RPMI8226 (cell line): ENCODE measurements at regions not wholly inside any gene's neighbourhood (a gene's known extent, or its start where the extent isn't known, plus 50 kb on each side); places are given as distances from the start of the nearest gene placed in this dataset.
"Not testable (repeated sequence)": the region's sequence is repeated elsewhere in the genome, so short reads cannot be mapped to it uniquely, and the experiment has no call there.

Experiments used
- DNase-seq: peaks from one replicate; pipeline ENCODE4 v3.0.0-alpha.2; 2015

GRCh38 chr4:103499094-103499493, 220.7 kb downstream of the TACR3 start:
- DNase-seq = no peak

DNA sequence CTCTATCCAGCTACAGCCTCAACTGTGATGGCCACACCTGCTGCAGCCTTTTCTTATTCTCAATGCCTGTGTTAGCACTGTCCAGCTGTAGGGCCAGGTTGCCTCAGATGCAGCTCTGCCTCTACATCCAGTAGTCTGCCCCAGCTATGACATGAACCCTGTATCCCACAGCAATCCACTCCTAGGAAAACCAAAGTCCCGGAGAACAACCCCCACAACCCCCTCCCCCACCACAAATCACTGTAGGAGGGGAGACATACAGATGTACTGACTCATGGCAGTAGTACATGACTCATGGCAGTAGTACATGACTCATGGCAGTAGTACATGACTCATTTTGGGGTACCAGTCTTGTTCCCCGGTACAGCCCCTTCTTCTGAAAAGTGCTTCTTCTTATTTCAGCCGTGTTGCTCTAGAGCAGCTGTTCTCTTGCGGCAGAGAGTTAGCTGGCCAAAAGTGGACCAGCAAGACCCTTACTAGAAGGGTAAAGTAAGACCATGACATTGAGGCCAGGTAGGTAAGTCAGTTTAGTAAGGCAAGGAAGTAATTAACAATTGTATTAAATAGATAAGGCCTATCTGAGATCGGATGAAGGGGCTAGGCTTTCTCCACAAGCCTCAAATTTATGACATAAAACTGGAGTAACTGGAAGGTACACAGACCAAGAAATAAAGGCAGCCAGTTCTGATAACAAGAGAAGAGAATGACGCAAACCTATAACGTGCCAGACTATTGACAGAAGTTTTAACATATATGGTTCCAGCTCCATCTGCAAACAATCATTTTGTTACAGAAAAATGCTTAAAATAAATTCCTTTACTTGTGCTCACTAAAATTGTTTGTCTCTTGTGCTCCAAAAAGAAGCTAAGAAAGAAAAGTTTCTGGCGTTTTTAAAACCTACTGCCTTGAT, 221.4 kb downstream of the TACR3 start:
- no peak for DNase-seq

DNA sequence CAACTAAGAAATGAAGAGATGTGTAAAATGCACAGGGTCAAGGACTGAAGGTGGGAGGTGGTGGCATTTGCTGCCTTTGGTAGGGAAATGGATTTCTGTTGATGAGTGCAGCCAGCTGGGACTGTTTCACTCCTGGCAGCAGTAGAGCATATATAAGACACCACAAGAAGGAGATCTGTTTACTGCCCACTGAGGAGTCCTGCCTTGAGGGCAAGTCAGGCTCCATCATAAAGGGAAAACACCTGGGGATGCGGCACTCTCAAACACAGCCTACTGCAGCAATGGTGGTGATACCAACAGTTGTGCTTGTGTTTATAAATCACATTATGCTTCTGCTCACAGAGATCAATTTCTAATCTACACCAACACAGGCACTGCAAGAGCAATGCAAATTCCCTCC, 222.1 kb downstream of the TACR3 start:
- DNase-seq = no peak

- DNase-seq = no peak
Observed at GRCh38 chr4:103496800-103497199, 223.0 kb downstream of the TACR3 start.

DNA sequence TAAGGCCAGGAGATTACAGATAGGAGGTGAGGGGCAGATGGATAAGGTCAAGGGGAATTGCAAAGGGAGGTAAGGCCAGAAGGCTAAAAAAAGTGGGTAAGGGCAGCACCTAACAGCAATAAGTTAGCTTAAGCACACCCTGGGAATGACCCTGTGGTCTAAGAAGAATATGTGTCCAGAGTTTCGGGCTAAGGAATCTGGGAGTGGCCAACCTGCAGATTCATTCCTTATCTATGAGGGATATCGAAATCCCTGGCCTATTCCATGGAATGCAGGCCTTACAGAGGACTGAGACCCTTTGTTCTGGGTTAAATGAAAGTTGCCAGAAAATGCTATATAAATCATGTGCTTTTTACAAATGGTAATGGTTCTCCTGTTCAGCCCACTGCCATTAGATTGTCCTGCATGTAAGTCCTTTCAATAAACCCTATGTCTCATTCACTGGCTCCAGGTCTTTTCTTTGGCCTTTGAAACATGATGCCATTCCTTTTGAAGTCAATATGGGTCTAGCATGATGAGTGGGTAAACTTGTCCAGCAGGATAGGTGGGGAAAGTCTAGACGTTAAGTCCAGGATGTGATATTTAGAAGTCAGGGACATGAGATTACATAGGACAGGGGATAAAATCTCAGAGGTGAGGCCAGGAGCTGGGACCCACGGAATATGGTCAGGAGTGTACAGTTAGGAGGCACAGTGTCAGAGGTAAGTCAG, 226.2 kb downstream of the TACR3 start:
- no peak for DNase-seq

DNA sequence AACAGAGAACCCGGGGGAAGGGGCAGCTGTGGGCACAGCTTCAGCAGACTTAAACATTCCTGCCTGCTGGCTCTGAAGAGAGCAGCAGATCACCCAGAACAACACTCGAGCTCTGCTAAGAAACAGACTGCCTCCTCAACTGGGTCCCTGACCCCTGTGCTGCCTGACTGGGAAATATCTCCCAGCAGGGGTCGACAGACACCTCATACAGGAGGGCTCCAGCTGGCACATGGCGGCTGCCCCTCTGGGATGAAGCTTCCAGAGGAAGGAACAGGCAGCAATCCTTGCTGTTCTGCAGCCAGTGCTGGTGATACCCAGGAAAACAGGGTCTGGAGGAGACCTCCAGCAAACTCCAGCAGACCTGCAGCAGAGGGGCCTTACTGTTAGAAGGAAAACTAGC, 234.5 kb downstream of the TACR3 start:
- DNase-seq = not testable (repeated sequence)

DNA sequence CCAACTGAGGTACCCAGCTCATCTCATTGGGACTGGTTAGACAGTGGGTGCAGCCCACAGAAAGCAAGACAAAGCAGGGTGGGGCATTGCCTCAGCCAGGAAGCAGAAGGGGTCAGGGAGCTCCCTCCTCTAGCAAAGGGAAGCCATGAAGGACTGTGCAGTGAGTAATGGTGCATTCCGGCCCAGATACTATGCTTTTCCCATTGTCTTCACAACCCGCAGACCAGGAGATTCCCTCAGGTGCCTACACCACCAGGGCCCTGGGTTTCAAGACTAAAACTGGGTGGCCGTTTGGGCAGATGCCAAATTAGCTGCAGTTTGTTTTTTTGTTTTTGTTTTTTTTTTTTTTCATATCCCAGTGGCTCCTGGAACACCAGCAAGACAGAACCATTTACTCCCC, 235.3 kb downstream of the TACR3 start:
- DNase-seq = no peak

DNA sequence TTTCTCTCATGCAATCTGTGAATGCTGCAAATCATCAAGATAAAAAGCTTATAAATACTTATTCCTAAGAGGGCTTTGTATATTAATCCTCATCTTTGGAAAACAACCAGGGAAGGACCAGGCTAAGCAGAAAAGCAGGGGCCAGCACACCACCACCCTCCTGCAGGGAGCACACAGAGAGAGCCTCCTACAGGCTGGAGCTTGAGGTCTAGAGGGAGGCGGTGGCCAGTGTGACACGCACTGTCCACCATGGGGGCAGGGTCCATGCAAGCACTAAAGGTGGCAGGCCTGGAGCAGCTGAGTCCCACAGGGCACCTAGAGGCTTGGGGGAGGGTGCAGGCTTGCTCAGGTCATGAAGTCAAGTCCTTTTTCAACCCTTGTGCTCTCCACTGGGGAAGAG, 236.9 kb downstream of the TACR3 start:
- DNase-seq = no peak

DNA sequence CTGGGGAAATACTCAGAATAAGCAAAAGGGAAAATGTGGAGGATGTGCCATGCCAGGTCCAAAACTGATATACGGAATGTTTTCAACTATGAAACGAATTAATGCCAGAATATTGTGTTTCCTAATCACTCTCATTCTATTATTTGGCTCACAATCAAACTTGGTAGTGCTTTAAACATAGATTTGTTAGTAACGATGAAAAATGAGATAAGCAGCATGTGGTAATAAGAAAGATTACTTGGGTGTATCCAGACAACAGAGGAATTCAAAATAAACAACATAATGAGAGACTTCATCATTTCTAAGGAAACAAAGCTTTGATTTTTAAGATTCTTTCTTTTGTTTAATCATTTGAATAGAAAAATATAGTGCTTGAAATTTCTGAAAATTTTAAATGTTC, 237.3 kb downstream of the TACR3 start:
- no peak for DNase-seq

- no peak for DNase-seq
Observed at GRCh38 chr4:103478734-103479133, 241.1 kb downstream of the TACR3 start.

- no peak for DNase-seq
Observed at GRCh38 chr4:103478210-103478609, 241.6 kb downstream of the TACR3 start.

DNA sequence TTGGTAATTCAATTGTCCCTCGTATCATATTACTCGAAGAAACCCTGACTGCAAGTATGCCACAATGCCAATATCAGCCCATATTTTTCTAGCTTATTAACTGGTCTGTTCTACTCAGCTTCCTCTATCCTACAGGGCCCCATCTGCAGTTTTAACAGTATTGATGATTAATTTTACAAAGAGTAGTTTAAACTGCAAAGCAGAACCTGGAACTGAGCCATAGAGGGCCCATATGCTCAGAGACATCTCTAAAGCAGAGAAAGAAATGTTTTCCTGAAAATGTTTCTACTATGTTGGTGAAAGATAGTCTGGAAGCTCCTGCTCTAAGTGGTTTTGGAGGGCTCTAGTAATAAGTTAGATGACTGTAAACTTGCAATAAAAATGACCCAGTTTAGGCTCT, 259.4 kb upstream of the CENPE start:
- no peak for DNase-seq

DNA sequence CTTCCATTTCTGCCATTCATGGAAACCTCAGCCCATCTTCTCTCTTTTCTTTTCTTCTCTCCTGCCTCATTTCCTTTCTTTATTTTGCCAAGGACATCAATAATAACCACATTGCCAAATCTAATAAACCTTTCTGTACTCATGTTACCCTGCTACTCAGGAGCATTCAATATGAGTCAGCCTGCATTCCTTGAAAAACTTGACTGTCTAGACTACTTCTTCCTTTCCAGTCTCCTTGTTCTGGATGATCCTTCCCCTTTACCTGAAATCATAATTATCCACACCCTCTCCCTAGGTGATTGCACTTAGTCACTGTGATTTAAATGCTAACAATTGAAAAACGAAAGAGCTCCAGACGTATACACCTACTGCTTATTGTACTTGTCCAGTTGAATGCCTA, 253.2 kb upstream of the CENPE start:
- no peak for DNase-seq

- DNase-seq = no peak
Observed at GRCh38 chr4:103450693-103451092, 252.6 kb upstream of the CENPE start.

DNA sequence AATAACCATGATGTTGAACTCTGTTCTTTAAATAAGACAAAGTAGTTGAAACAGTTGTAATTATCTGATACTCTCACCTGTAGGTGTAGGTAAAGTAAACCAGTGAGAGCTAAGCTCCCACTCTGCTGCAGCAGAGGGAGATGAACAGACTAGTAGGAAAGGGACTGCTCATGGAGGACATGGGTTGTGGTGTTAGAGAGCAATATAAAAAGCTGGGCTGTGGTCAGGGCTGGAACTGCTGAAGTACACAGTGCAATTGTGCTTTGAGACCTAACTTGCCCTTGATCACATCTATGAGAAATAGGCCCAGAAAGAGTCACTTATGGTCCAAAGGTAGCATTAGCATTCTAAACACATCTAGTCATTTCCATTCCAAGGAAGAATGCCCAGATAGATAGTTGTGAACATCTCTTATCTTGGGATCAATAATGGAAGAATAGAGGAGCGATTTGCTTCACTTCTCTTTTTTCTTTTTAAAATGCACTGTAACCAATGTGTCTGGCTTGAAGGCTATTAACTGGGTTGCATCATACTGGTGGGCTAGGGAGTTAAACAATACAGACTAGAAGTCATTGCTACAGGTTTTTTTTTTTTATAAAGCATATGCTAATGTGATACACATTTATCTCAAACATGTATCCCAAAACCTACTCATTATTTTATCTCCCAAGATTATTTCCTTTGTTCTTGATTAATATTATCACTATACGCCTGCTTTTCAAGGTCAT, 251.3 kb upstream of the CENPE start:
- DNase-seq = no peak

GRCh38 chr4:103445377-103445776, 247.2 kb upstream of the CENPE start:
- DNase-seq = no peak

DNA sequence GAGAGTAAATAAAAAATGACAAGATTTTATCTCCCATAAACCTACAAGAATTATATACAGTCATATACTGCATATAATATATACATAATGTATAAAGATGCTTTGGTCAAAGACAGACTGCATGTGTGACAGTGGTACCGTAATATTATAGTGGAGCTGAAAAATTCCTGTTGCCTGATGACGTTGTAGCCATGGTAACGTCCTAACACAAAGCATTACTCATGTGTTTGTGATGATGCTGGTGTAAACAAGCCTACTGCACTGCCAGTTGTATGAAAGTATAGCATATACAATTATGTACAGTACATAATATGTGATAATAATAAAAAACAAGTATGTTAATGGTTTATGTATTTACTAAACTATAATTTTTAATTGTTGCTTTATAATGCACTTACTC, 245.2 kb upstream of the CENPE start:
- DNase-seq = no peak

GRCh38 chr4:103429283-103429682, 231.1 kb upstream of the CENPE start:
- peak; percentile 3 for DNase-seq

GRCh38 chr4:103425406-103425805, 227.3 kb upstream of the CENPE start:
- DNase-seq = no peak

GRCh38 chr4:103424853-103425252, 226.7 kb upstream of the CENPE start:
- no peak for DNase-seq

DNA sequence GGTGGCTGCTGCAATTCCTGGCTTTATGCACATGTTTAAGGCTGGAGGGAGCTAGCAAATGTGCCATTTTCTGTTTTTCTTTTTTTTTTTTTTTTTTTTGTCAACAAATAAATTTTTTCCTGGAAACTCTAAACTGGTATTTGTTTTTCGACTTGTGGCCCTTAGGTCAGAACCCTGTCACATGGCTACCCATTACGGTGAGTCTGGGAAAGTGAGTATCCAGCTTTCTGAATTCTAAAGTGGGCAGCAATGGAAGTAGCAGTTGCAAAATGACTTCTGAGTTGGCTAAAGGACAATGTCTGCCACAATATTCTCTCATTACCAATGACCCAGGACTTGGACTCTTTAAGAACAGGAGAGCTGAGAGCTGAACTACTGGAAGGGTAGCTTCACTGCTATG, 225.1 kb upstream of the CENPE start:
- DNase-seq = no peak

- no peak for DNase-seq
Observed at GRCh38 chr4:103422467-103423219, 224.5 kb upstream of the CENPE start.

GRCh38 chr4:103415801-103416200, 217.7 kb upstream of the CENPE start:
- DNase-seq = no peak
